RWPE1 (cell line): ENCODE measurements at regions not wholly inside any gene's neighbourhood (a gene's known extent, or its start where the extent isn't known, plus 50 kb on each side); places are given as distances from the start of the nearest gene placed in this dataset.
"Not testable (repeated sequence)": the region's sequence is repeated elsewhere in the genome, so short reads cannot be mapped to it uniquely, and the experiment has no call there.

Source experiments
- CTCF ChIA-PET: fragments of 350-600 bp; sonication (Branson Sonifier 250); formaldehyde crosslinking; extraction: SDS; loops from one replicate; lab custom pipeline; 2021; lab: Yijun Ruan, JAX
- POLR2A ChIA-PET: fragments of 400-600 bp; formaldehyde crosslinking; extraction: SDS; loops from one replicate; lab custom pipeline; 2020; ENCODE audit warnings: antibody characterized with exemption; ENCODE audit not compliant: low non-redundant PET; lab: Yijun Ruan, JAX
- DNase-seq: peaks from one replicate; pipeline ENCODE4 v3.0.0; 2012; ENCODE audit warnings: low spot score
- H3K27ac ChIP-seq: fragments of 450-650 bp; 2 replicates; pipeline ENCODE4 v1.5.1; 2017
- TF ChIP-seq, protein P1 (sequence below): fragments of 450-650 bp; conservative IDR thresholded peaks from 2 replicates; pipeline ENCODE4 v1.5.1; 2017; ENCODE audit warnings: low read depth, mild to moderate bottlenecking

DNA sequence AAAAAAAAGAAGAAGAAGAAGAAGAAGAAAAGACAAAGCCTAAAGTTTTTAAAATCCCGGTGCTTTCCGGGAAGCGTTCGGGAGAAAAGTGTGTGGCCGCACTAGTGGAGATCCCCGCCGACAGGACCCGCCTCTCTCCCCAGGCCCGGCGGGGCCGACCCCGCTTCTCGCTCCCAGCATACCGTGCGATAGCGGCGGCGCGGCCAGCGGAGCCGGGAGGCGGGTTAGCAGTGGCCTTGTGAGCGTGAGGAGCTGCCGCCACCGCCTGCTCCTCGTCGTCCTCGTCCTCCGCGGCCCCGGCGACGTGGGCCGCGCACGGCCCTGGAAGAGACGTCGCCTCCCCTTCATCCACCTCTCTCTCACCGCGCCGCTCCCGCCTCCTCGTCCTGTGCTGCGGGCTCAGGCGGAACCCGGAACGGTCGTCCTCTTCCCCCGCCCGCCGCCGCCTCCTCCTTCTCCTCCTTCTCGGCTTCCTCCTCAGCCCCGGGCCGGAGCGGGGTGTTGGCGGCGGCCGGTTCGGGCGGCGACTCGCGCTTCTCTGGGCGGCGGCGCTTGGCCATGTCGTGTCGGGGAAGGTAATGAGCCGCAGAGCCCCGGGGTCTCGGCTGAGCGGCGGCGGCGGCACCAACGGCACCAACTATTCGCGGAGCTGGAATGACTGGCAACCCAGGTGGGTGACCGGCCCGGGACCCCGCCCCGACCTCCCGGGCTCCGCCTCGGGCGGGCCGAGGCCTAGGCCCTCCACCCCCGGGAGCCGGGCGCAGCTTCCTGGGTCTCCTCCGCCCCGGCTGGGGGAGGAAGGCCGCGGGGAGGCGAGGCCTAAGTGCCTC lies 62.6 kb upstream of the CDR2 start:
- H3K27ac ChIP-seq, result peak overlapping the region; percentile 97
- POLR2A ChIA-PET, result interaction anchor here (0.8 kb wide), 1 partner anchor 922 kb away, joined by 6 read pairs; no protein-coding TSS in a partner anchor
- peak; percentile 57 for DNase-seq
- CTCF ChIA-PET, result not testable (repeated sequence)

DNA sequence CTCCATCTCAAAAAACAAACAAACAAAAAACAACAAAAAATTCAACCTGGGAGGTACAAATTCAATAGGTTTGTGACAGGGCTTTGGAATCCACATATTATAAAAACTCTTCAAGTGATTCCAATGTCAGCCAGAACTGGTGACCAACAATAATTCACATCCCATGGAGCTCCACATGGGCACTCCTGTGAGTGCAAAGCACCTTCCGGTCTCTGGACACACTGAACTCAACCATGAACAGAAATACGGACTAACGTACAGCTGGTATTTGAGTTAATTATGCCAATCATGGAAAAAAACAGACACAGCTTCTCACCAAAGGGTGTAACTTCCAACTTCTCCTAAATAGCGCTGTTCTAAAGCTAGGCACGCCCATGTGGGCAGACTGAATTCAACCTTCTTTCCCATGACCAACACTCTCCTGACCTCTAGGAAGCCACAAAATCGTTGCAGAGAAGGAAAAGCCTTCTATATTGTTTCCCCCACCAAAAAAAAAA lies 62.0 kb upstream of the CDR2 start:
- DNase-seq, CTCF ChIA-PET: not testable (repeated sequence)
- H3K27ac ChIP-seq, result peak overlapping the region; percentile 97
- POLR2A ChIA-PET, result interaction anchor here (0.8 kb wide), 1 partner anchor 921 kb away, joined by 6 read pairs; no protein-coding TSS in a partner anchor

DNA sequence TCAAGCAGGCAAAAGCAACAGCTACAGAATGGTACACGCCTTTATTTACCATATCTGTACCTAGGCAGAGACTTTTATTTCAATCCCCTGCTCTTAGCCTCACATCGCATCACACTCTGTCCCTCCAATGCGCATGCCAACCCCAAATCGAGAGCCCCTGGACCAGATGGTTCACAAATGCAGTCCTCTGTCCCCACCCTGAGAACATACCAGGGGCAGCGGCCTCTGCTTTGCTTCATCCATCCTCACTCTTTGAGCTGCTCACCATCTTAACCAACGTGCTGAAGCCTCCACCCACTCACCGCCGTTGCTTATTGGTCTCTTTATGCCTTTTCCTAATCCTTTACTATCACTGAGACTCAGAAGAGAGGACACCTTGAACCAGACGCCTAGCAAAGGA lies 56.9 kb upstream of the CDR2 start:
- H3K27ac ChIP-seq, CTCF ChIA-PET, POLR2A ChIA-PET, DNase-seq: not testable (repeated sequence)

DNA sequence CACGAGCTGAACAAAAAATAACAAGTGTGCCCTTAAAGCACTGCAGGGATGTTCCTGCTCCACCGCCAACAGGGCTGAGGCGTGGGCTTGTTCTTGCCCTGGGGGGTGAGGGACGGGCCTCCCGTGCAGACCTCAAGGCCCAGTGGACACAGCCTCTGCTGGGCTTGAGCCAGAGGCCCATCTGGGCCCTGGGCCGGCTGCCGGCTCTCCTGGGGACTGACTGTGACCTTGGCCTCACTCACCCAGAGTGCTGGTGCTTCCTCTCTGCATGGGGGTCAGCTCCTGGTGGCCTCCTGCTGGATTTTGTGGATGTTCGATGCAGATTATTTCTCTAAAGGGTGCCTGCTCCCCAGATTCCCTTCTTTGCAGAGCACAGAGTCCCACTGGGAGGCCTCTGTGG lies 54.2 kb upstream of the CDR2 start:
- ChIA-PET CTCF (no interaction called here), POLR2A (no interaction called here)
- DNase-seq, result no peak
- H3K27ac ChIP-seq, result no peak overlapping the region
- TF ChIP-seq, protein P1, sequence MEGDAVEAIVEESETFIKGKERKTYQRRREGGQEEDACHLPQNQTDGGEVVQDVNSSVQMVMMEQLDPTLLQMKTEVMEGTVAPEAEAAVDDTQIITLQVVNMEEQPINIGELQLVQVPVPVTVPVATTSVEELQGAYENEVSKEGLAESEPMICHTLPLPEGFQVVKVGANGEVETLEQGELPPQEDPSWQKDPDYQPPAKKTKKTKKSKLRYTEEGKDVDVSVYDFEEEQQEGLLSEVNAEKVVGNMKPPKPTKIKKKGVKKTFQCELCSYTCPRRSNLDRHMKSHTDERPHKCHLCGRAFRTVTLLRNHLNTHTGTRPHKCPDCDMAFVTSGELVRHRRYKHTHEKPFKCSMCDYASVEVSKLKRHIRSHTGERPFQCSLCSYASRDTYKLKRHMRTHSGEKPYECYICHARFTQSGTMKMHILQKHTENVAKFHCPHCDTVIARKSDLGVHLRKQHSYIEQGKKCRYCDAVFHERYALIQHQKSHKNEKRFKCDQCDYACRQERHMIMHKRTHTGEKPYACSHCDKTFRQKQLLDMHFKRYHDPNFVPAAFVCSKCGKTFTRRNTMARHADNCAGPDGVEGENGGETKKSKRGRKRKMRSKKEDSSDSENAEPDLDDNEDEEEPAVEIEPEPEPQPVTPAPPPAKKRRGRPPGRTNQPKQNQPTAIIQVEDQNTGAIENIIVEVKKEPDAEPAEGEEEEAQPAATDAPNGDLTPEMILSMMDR, result no peak

DNA sequence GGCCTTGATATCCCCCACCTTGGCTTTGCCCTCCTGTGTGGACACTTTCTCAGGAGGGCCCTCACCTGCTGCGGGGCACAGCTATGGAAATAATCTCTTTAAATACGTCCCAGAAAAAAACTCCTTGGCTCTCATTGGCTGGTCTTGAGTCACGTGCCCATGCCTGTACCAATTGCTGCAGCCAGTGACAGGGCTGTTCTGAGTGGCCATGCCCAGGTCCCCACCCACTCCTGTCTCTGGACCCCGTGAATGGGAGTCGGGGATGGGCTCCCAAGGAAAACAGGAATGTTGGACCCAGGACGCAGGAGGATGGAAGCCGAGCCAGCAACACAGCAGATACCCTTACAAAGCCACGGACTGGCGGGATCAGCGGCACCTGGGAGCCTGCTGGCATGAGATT lies 53.1 kb upstream of the CDR2 start:
- DNase-seq, result no peak
- TF ChIP-seq, protein P1, result no peak
- ChIA-PET POLR2A (no interaction called here), CTCF (no interaction called here)
- H3K27ac ChIP-seq, result no peak overlapping the region

DNA sequence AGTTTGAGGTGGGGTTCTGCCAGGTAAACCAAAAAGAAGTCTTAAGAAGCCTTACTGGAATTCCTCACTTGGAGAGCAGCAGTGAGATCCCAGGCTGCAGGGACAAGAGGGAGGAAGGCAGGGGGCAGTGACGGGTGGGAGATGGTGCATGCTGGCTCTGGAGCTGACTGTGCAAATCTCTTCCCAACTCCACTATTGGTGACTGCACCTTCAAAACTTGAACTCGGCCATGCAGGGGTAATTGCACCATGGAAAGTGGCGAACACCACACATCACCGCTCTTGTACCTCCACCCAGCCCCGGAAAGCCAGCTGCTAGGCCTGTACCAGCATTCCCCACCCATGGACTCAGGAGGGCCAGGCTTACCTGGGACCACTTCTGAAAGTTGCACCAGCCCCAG lies 51.4 kb upstream of the CDR2 start:
- no peak overlapping the region for H3K27ac ChIP-seq
- CTCF ChIA-PET, result no interaction called here
- POLR2A ChIA-PET, result no interaction called here
- no peak for DNase-seq
- TF ChIP-seq, protein P1, result no peak

DNA sequence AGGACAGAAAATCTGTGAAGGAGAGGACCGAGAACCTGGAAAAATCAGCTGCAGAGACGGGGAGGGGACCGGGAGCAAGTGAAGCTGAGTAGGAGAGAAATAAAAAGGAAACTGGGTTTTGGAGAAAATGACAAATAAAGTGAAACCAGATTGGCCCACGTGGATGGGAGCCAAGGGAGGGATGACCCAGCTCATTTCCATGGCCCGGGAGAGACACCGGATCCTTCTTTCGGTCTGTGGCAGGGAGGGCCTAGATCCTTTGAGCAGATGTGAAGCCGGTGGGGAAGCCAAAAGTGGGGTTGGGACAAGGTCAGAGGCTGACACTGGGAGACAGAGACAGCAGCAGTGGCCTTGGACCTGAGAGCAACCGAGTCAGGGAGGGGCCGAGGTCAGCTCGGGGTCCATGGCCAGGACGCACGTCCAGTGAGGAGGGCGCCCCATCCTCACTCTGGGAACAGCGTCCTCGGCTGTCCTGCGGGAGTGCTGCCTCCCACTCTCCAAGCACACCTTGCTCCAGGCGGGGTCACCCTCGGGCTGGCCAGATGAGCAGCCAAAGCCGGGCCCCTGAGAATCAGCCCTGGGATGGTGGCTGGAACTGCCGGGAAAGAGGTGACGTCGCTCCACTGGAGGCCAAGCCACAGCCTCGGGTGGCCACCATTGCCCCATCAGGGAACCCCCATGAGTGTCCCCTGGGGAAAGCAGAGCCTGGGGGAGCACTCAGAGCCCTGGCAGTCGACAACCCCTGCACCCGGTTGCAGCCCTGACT lies 50.8 kb upstream of the CDR2 start:
- ChIA-PET POLR2A (no interaction called here), CTCF (no interaction called here)
- peak overlapping the region; percentile 8; the same call in 1 of the 2 replicates for H3K27ac ChIP-seq
- TF ChIP-seq, protein P1, result no peak
- DNase-seq, result no peak
